AG04449 (cell line): ENCODE measurements at regions not wholly inside any gene's neighbourhood (a gene's known extent, or its start where the extent isn't known, plus 50 kb on each side); places are given as distances from the start of the nearest gene placed in this dataset.
"Not testable (repeated sequence)": the region's sequence is repeated elsewhere in the genome, so short reads cannot be mapped to it uniquely, and the experiment has no call there.

Experiments used
- CTCF ChIA-PET: fragments of 350-600 bp; formaldehyde crosslinking; extraction: SDS; loops from one replicate; lab custom pipeline; 2021; ENCODE audit warnings: antibody characterized with exemption; lab: Yijun Ruan, JAX
- POLR2A ChIA-PET: fragments of 400-600, 350-600 bp; formaldehyde crosslinking; extraction: SDS; loops from one replicate; lab custom pipeline; 2020; ENCODE audit warnings: antibody characterized with exemption, inconsistent platforms; lab: Yijun Ruan, JAX
- DNase-seq: peaks from one replicate; pipeline ENCODE4 v3.0.0-alpha.2; 2010; ENCODE audit warnings: low read depth, low spot score
- H3K4me3 ChIP-seq: 2 replicates; pipeline ENCODE4 v1.5.1; 2011; ENCODE audit warnings: low read depth, mild to moderate bottlenecking, control low read depth, low read length
- CTCF ChIP-seq: IDR thresholded peaks from one replicate; pipeline ENCODE4 v1.5.1; 2011; ENCODE audit warnings: mild to moderate bottlenecking, moderate library complexity, low read length, control low read depth, inconsistent platforms; ENCODE audit not compliant: insufficient read depth; ENCODE audit errors: missing control alignments

DNA sequence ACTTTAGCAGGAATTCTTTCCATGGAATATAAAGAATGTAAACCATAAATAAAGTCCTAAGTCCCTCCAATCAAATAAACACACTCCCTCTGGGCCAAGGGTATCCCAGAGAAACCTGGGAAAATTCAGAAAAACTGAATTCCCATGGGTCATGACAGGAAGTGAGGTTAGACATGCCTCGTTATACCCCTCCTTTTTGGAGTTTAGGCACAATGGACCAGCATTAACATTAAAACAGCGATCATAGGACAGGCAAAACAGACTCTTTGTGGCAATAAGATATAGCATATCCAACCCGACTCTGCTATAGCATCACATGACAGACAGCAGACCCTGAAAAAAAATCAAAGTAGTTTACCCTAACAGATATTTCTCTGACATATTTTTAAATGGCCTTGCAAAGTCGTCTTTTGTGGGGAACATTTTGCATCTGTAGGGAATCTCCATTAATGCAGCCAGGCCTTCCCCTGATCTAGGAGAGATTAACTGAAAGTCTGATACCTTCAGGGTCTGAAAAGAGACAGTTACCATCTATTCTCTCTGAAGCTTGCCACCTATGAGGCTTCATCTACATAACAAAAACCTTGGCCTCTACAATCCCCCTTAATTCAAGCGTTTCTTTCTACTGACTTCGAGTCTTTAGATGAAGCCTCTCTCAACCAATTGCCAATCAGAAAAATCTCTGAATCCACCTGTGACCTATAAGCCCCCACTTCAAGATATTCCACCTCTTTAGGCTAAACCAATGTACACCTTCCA is 143.0 kb upstream of the KCNK1 start:
- TF ChIP-seq CTCF = no peak
- H3K4me3 ChIP-seq = no peak overlapping the region
- no peak for DNase-seq
- ChIA-PET POLR2A (no interaction called here), CTCF (no interaction called here)

DNA sequence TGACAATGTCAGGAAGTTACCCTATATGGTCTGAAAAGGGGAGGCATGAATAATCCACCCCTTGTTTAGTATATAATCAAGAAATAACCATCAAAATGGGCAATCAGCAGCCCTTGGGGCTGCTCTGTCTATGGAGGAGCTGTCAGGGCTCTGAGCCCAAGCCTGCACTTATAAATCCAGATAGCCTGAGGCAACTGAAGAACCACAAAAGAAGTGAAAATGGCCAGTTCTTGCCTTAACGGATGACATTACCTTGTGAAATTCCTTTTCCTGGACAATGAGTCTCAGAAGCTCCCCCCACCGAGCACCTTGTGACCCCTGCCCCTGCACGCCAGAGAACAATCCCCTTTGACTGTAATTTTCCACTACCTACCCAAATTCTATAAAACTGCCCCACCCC is 142.1 kb upstream of the KCNK1 start:
- DNase-seq, POLR2A ChIA-PET, H3K4me3 ChIP-seq, CTCF ChIA-PET: not testable (repeated sequence)

GRCh38 chr1:233472796-233473195 is 141.1 kb upstream of the KCNK1 start:
- POLR2A ChIA-PET, H3K4me3 ChIP-seq, DNase-seq, CTCF ChIA-PET: not testable (repeated sequence)

GRCh38 chr1:233473549-233474204 is 140.2 kb upstream of the KCNK1 start:
- H3K4me3 ChIP-seq = no peak overlapping the region
- ChIA-PET CTCF (no interaction called here), POLR2A (no interaction called here)
- TF ChIP-seq CTCF = no peak
- no peak for DNase-seq

DNA sequence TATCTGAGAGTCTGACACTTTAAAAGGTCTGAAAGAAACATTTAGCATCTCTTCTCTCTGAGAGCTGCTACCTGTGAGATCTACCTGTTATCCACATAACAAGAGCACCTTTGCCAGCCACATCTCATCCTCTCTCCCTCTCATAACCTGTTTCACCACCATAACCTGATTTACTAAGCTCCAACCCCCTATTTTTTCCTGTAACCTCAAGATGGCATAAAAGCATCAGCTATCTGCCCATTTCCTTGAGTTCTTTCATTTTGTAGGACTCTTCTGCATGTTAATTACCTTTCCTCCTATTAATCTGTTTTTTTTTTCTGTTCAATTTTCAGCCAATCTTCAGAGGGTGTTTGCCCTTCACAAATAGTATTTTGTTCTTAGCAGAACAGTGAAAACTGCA is 136.5 kb upstream of the KCNK1 start:
- POLR2A ChIA-PET = no interaction called here
- TF ChIP-seq CTCF = no peak
- DNase-seq = no peak
- no peak overlapping the region for H3K4me3 ChIP-seq
- CTCF ChIA-PET = no interaction called here

- no peak for DNase-seq
- H3K4me3 ChIP-seq = no peak overlapping the region
- CTCF ChIA-PET = no interaction called here
- POLR2A ChIA-PET = no interaction called here
- TF ChIP-seq CTCF = no peak
Measured at GRCh38 chr1:233478611-233479010, 135.3 kb upstream of the KCNK1 start.

GRCh38 chr1:233479110-233479890 is 134.6 kb upstream of the KCNK1 start:
- DNase-seq = no peak
- CTCF ChIA-PET = no interaction called here
- POLR2A ChIA-PET = no interaction called here

More at GRCh38 chr1:233479110-233479890, 134.6 kb upstream of the KCNK1 start:
- H3K4me3 ChIP-seq = no peak overlapping the region
- TF ChIP-seq CTCF = no peak
